ENCODE measurements at regions not wholly inside any gene's neighbourhood (a gene's known extent, or its start where the extent isn't known, plus 50 kb on each side); places are given as distances from the start of the nearest gene placed in this dataset.

DNA sequence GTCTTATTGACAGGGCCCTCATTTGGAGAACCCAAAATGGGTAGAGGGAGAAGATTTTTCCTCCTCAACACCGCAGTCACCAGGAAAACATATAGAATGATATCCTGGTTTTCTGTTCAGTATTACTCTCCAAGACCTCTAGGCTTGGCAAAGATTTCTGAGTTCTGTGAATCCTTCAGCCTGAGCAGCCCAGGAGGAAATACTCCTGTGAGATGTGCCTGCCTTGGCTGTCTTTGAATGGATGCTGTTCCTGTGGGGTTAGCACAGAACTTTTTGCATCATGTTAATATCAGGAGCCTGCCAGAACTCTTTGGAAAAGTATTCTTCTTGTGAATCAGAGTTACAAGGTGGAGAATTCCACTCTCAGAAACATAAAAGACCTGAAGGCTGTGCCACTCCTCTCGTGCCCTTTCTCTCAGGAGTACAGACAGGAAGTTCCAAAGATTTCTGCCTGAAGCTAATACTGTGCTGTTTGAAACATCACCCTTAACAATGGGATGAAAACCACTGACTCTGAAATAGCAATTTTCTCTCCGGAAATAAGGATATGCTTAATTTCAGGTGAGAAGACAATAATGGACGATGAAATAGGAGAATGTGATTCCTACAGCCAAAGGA lies 520.1 kb upstream of the NBEA start:
- TF ChIP-seq RARB (CRISPR knock-in tag; IDR thresholded peaks at IDR 0.05), result no peak
- TF ChIP-seq ZNF8 (CRISPR knock-in tag; IDR thresholded peaks at IDR 0.05), result no peak
- TF ChIP-seq ZNF70 (CRISPR knock-in tag; IDR thresholded peaks at IDR 0.05), result no peak
- TF ChIP-seq, protein P1, sequence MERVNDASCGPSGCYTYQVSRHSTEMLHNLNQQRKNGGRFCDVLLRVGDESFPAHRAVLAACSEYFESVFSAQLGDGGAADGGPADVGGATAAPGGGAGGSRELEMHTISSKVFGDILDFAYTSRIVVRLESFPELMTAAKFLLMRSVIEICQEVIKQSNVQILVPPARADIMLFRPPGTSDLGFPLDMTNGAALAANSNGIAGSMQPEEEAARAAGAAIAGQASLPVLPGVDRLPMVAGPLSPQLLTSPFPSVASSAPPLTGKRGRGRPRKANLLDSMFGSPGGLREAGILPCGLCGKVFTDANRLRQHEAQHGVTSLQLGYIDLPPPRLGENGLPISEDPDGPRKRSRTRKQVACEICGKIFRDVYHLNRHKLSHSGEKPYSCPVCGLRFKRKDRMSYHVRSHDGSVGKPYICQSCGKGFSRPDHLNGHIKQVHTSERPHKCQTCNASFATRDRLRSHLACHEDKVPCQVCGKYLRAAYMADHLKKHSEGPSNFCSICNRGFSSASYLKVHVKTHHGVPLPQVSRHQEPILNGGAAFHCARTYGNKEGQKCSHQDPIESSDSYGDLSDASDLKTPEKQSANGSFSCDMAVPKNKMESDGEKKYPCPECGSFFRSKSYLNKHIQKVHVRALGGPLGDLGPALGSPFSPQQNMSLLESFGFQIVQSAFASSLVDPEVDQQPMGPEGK (CRISPR knock-in tag; IDR thresholded peaks at IDR 0.05; ENCODE audit: borderline replicate concordance), result no peak
- TF ChIP-seq, protein P2, sequence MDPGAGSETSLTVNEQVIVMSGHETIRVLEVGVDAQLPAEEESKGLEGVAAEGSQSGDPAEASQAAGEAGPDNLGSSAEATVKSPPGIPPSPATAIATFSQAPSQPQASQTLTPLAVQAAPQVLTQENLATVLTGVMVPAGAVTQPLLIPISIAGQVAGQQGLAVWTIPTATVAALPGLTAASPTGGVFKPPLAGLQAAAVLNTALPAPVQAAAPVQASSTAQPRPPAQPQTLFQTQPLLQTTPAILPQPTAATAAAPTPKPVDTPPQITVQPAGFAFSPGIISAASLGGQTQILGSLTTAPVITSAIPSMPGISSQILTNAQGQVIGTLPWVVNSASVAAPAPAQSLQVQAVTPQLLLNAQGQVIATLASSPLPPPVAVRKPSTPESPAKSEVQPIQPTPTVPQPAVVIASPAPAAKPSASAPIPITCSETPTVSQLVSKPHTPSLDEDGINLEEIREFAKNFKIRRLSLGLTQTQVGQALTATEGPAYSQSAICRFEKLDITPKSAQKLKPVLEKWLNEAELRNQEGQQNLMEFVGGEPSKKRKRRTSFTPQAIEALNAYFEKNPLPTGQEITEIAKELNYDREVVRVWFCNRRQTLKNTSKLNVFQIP (CRISPR knock-in tag; IDR thresholded peaks at IDR 0.05; ENCODE audit: borderline replicate concordance, low read depth), result no peak
- TF ChIP-seq TOX (CRISPR knock-in tag; IDR thresholded peaks at IDR 0.05; ENCODE audit: borderline replicate concordance), result no peak
- no peak for TF ChIP-seq ZC3H10 (CRISPR knock-in tag; IDR thresholded peaks at IDR 0.05)
- no peak for TF ChIP-seq ZFP30 (CRISPR knock-in tag; IDR thresholded peaks at IDR 0.05)
- no peak for TF ChIP-seq ISL1 (CRISPR knock-in tag; IDR thresholded peaks at IDR 0.05)
- TF ChIP-seq GLIS3 (CRISPR knock-in tag; IDR thresholded peaks at IDR 0.05), result no peak
- TF ChIP-seq ESRRG (CRISPR knock-in tag; IDR thresholded peaks at IDR 0.05), result no peak
- TF ChIP-seq BACH2 (CRISPR knock-in tag; IDR thresholded peaks at IDR 0.05; ENCODE audit: borderline replicate concordance), result no peak
- no peak for TF ChIP-seq PPARA (CRISPR knock-in tag; IDR thresholded peaks at IDR 0.05; ENCODE audit: borderline replicate concordance)
- no peak for TF ChIP-seq ZNF565 (CRISPR knock-in tag; conservative IDR thresholded peaks at IDR 0.05; ENCODE audit: low read depth)
- no peak for TF ChIP-seq CSDC2 (CRISPR knock-in tag; IDR thresholded peaks at IDR 0.05)
- TF ChIP-seq OSR1 (CRISPR knock-in tag; IDR thresholded peaks at IDR 0.05), result no peak
- no peak for ATAC-seq

DNA sequence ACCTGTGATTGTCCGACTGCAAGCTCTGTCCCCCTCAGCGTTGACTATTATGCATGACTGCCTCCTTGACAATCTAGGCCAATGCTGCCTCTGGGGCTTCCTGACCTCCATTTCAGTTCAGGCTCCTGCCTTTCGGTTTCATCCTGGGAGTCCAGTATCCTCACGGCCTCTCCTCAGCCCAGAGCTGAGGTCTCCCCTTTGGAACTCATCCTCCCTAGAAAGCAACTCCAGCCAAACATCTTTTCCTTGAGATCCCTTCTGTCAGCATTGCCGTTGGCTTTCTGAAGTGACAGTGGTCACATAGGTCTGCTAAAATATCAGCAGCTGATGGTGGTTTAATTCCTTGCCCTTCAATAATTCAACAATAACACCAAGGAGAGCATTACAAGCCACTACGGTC lies 519.1 kb upstream of the NBEA start:
- no peak for ATAC-seq
- TF ChIP-seq ZC3H10 (CRISPR knock-in tag; IDR thresholded peaks at IDR 0.05) (no peak), ESRRG (CRISPR knock-in tag; IDR thresholded peaks at IDR 0.05) (no peak), OSR1 (CRISPR knock-in tag; IDR thresholded peaks at IDR 0.05) (no peak), SNAI2 (CRISPR knock-in tag; IDR thresholded peaks at IDR 0.05) (no peak), ZNF565 (CRISPR knock-in tag; conservative IDR thresholded peaks at IDR 0.05; ENCODE audit: low read depth) (no peak), ZFP3 (CRISPR knock-in tag; IDR thresholded peaks at IDR 0.05) (no peak), ZNF70 (CRISPR knock-in tag; IDR thresholded peaks at IDR 0.05) (no peak), GLIS3 (CRISPR knock-in tag; IDR thresholded peaks at IDR 0.05) (no peak), ZNF8 (CRISPR knock-in tag; IDR thresholded peaks at IDR 0.05) (no peak), RARB (CRISPR knock-in tag; IDR thresholded peaks at IDR 0.05) (no peak), PPARA (CRISPR knock-in tag; IDR thresholded peaks at IDR 0.05; ENCODE audit: borderline replicate concordance) (no peak), ISL1 (CRISPR knock-in tag; IDR thresholded peaks at IDR 0.05) (no peak)
- TF ChIP-seq, protein P3, sequence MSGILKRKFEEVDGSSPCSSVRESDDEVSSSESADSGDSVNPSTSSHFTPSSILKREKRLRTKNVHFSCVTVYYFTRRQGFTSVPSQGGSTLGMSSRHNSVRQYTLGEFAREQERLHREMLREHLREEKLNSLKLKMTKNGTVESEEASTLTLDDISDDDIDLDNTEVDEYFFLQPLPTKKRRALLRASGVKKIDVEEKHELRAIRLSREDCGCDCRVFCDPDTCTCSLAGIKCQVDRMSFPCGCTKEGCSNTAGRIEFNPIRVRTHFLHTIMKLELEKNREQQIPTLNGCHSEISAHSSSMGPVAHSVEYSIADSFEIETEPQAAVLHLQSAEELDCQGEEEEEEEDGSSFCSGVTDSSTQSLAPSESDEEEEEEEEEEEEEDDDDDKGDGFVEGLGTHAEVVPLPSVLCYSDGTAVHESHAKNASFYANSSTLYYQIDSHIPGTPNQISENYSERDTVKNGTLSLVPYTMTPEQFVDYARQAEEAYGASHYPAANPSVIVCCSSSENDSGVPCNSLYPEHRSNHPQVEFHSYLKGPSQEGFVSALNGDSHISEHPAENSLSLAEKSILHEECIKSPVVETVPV (CRISPR knock-in tag; IDR thresholded peaks at IDR 0.05), result no peak
- TF ChIP-seq, protein P4, sequence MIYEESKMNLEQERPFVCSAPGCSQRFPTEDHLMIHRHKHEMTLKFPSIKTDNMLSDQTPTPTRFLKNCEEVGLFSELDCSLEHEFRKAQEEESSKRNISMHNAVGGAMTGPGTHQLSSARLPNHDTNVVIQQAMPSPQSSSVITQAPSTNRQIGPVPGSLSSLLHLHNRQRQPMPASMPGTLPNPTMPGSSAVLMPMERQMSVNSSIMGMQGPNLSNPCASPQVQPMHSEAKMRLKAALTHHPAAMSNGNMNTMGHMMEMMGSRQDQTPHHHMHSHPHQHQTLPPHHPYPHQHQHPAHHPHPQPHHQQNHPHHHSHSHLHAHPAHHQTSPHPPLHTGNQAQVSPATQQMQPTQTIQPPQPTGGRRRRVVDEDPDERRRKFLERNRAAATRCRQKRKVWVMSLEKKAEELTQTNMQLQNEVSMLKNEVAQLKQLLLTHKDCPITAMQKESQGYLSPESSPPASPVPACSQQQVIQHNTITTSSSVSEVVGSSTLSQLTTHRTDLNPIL (CRISPR knock-in tag; IDR thresholded peaks at IDR 0.05; ENCODE audit: low read depth), result no peak
- TF ChIP-seq, protein P2 (CRISPR knock-in tag; IDR thresholded peaks at IDR 0.05; ENCODE audit: borderline replicate concordance, low read depth), result no peak

DNA sequence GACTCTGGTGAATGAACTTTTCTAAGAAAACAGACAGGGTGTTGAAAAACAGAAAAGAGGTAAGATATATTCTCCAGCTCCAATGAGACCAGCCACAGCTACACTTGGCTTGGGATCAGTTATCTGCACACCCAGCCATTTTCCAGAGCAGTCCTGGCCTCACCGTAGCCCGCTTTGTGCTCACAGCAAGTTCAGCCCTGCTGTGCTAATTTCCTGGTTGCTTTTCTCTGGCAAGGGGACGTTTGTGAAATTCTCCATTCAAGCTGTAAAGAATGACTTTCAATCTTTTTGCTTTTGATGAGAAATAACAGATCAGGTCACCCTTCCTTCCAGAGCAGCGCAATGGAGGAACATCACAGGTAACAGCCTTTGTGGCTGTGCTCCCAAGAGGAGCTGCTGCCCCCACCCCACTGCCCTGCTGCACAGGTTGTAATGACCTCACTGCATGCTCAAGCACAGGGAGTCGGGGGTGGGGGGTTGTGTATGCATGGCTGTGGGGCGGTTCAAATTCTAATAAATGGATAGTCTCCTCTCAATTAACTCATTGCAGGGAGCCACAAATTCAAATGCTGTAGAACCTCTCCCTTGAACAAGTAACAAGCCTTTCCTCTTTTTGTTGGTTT lies 516.6 kb upstream of the NBEA start:
- ATAC-seq, result no peak
- no peak for TF ChIP-seq ZNF70 (CRISPR knock-in tag; IDR thresholded peaks at IDR 0.05)
- TF ChIP-seq ZFP3 (CRISPR knock-in tag; IDR thresholded peaks at IDR 0.05), result no peak
- no peak for TF ChIP-seq BACH2 (CRISPR knock-in tag; IDR thresholded peaks at IDR 0.05; ENCODE audit: borderline replicate concordance)
- no peak for TF ChIP-seq OSR1 (CRISPR knock-in tag; IDR thresholded peaks at IDR 0.05)
- TF ChIP-seq, protein P4 (CRISPR knock-in tag; IDR thresholded peaks at IDR 0.05; ENCODE audit: low read depth), result no peak
- no peak for TF ChIP-seq PPARA (CRISPR knock-in tag; IDR thresholded peaks at IDR 0.05; ENCODE audit: borderline replicate concordance)
- TF ChIP-seq ZC3H10 (CRISPR knock-in tag; IDR thresholded peaks at IDR 0.05), result no peak
- TF ChIP-seq TOX (CRISPR knock-in tag; IDR thresholded peaks at IDR 0.05; ENCODE audit: borderline replicate concordance), result no peak
- TF ChIP-seq SNAI2 (CRISPR knock-in tag; IDR thresholded peaks at IDR 0.05), result no peak
- TF ChIP-seq ZFP30 (CRISPR knock-in tag; IDR thresholded peaks at IDR 0.05), result no peak
- no peak for TF ChIP-seq CSDC2 (CRISPR knock-in tag; IDR thresholded peaks at IDR 0.05)
- no peak for TF ChIP-seq GLIS3 (CRISPR knock-in tag; IDR thresholded peaks at IDR 0.05)
- no peak for TF ChIP-seq ISL1 (CRISPR knock-in tag; IDR thresholded peaks at IDR 0.05)
- TF ChIP-seq, protein P5, sequence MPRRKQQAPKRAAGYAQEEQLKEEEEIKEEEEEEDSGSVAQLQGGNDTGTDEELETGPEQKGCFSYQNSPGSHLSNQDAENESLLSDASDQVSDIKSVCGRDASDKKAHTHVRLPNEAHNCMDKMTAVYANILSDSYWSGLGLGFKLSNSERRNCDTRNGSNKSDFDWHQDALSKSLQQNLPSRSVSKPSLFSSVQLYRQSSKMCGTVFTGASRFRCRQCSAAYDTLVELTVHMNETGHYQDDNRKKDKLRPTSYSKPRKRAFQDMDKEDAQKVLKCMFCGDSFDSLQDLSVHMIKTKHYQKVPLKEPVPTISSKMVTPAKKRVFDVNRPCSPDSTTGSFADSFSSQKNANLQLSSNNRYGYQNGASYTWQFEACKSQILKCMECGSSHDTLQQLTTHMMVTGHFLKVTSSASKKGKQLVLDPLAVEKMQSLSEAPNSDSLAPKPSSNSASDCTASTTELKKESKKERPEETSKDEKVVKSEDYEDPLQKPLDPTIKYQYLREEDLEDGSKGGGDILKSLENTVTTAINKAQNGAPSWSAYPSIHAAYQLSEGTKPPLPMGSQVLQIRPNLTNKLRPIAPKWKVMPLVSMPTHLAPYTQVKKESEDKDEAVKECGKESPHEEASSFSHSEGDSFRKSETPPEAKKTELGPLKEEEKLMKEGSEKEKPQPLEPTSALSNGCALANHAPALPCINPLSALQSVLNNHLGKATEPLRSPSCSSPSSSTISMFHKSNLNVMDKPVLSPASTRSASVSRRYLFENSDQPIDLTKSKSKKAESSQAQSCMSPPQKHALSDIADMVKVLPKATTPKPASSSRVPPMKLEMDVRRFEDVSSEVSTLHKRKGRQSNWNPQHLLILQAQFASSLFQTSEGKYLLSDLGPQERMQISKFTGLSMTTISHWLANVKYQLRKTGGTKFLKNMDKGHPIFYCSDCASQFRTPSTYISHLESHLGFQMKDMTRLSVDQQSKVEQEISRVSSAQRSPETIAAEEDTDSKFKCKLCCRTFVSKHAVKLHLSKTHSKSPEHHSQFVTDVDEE (CRISPR knock-in tag; IDR thresholded peaks at IDR 0.05), result no peak

Measured in SK-N-SH treated with all-trans-retinoic acid at 6 μM for 48 hours (cell line).